Loucy (cell line): ENCODE measurements at regions not wholly inside any gene's neighbourhood (a gene's known extent, or its start where the extent isn't known, plus 50 kb on each side); places are given as distances from the start of the nearest gene placed in this dataset.

Source experiments
- H2AFZ ChIP-seq: fragments of 200-600 bp; sonication (generic); 2 replicates; pipeline ENCODE4 v1.6.0; 2016; ENCODE audit warnings: antibody characterized with exemption, mild to moderate bottlenecking, low read length, moderate library complexity
- H3F3A ChIP-seq: fragments of 200-600 bp; 2 replicates; pipeline ENCODE4 v1.6.0; 2016; ENCODE audit warnings: antibody characterized with exemption, low read depth, mild to moderate bottlenecking
- H3K27me3 ChIP-seq: fragments of 200-600 bp; sonication (generic); 2 replicates; pipeline ENCODE4 v1.6.1; 2014; ENCODE audit warnings: low read length, mild to moderate bottlenecking; ENCODE audit not compliant: insufficient read depth, poor library complexity, severe bottlenecking
- H3K36me3 ChIP-seq: fragments of 200-600 bp; sonication (generic); 2 replicates; pipeline ENCODE4 v1.6.1; 2016; ENCODE audit warnings: low read length; ENCODE audit not compliant: insufficient read depth
- H3K4me1 ChIP-seq: fragments of 200-600 bp; sonication (generic); 2 replicates; pipeline ENCODE4 v1.5.1; 2014; ENCODE audit warnings: low read length, mild to moderate bottlenecking; ENCODE audit not compliant: insufficient read depth, poor library complexity, severe bottlenecking
- H3K4me2 ChIP-seq: fragments of 200-600 bp; sonication (generic); 2 replicates; pipeline ENCODE4 v1.6.0; 2014; ENCODE audit warnings: antibody characterized with exemption, low read length, low read depth, mild to moderate bottlenecking; ENCODE audit not compliant: poor library complexity, severe bottlenecking
- H3K4me3 ChIP-seq: fragments of 200-600 bp; sonication (generic); 2 replicates; pipeline ENCODE4 v1.5.1; 2014; ENCODE audit warnings: low read length, mild to moderate bottlenecking, mixed read lengths; ENCODE audit not compliant: poor library complexity, severe bottlenecking
- H3K79me2 ChIP-seq: fragments of 200-600 bp; sonication (generic); 2 replicates; pipeline ENCODE4 v1.6.1; 2014; ENCODE audit warnings: low read length; ENCODE audit not compliant: insufficient read depth
- H3K9ac ChIP-seq: fragments of 200-600 bp; sonication (generic); 2 replicates; pipeline ENCODE4 v1.6.0; 2014; ENCODE audit warnings: mild to moderate bottlenecking, low read depth, low read length, moderate library complexity; ENCODE audit not compliant: poor library complexity, severe bottlenecking
- H3K9me2 ChIP-seq: fragments of 200-600 bp; sonication (generic); replicated peaks from 2 replicates; pipeline ENCODE4 v1.6.1; 2016; ENCODE audit warnings: low read depth, low read length, mixed read lengths
- H3K9me3 ChIP-seq: fragments of 200-600 bp; sonication (generic); 2 replicates; pipeline ENCODE4 v1.6.1; 2014; ENCODE audit warnings: mild to moderate bottlenecking, antibody characterized with exemption, low read length, low read depth; ENCODE audit not compliant: insufficient read depth
- H4K20me1 ChIP-seq: fragments of 200-600 bp; sonication (generic); 2 replicates; pipeline ENCODE4 v1.6.0; 2014; ENCODE audit warnings: antibody characterized with exemption, low read length, mild to moderate bottlenecking; ENCODE audit not compliant: insufficient read depth, poor library complexity, severe bottlenecking
- EZH2phosphoT487 ChIP-seq: fragments of 200-600 bp; IDR thresholded peaks from 2 replicates; pipeline ENCODE4 v1.6.1; 2018; ENCODE audit warnings: antibody characterized with exemption, mild to moderate bottlenecking, moderate library complexity, borderline replicate concordance
- TF ChIP-seq, protein P1 (sequence below): fragments of 200-600 bp; sonication (generic); conservative IDR thresholded peaks from 2 replicates; pipeline ENCODE4 v1.5.1; 2014; ENCODE audit warnings: mild to moderate bottlenecking, antibody characterized with exemption, low read length

- Histone ChIP-seq H3F3A (no peaks in the 10 kb centered on the region), H3K27me3 (no peaks in the 10 kb centered on the region), H3K9me2 (no peaks in the 10 kb centered on the region), H3K9ac (no peak overlapping the region), H3K9me3 (no peaks in the 10 kb centered on the region), H3K4me1 (no peaks in the 10 kb centered on the region), H3K79me2 (no peaks in the 10 kb centered on the region), H4K20me1 (no peaks in the 10 kb centered on the region), H3K4me3 (no peak overlapping the region), H2AFZ (no peak overlapping the region), H3K4me2 (no peak overlapping the region), H3K36me3 (no peaks in the 10 kb centered on the region)
- TF ChIP-seq EZH2phosphoT487, result no peak
- TF ChIP-seq, protein P1, sequence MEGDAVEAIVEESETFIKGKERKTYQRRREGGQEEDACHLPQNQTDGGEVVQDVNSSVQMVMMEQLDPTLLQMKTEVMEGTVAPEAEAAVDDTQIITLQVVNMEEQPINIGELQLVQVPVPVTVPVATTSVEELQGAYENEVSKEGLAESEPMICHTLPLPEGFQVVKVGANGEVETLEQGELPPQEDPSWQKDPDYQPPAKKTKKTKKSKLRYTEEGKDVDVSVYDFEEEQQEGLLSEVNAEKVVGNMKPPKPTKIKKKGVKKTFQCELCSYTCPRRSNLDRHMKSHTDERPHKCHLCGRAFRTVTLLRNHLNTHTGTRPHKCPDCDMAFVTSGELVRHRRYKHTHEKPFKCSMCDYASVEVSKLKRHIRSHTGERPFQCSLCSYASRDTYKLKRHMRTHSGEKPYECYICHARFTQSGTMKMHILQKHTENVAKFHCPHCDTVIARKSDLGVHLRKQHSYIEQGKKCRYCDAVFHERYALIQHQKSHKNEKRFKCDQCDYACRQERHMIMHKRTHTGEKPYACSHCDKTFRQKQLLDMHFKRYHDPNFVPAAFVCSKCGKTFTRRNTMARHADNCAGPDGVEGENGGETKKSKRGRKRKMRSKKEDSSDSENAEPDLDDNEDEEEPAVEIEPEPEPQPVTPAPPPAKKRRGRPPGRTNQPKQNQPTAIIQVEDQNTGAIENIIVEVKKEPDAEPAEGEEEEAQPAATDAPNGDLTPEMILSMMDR, result no peak
Observed at GRCh38 chr4:149293046-149293649, 522.5 kb downstream of the IQCM start.

DNA sequence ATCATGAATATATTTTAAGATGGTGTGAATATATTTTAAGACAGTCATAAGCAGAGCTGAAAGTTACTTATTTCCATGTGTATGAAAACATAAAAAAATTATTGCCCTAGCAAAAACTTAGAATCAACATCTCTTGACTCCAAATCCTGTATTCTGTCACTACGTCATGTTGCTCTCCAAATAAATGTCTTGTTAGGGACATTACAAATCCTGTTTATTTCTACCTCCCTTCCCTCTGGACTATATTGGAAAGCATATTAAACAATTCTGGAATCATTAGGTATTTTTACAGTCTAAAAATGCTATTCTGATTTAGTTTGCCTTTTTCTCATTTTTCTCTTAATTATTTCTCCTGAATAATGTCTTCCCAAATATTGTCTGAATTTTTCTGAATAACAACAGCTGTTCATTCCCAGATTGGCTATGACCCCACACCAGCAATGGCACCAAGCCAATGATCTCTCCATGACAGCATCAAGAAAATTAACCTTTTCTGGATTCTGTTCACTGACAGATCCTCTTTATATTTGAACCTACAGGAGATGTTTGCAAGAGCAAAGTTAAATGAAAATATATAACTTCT lies 523.1 kb downstream of the IQCM start:
- no peaks in the 10 kb centered on the region for H4K20me1 ChIP-seq
- H3K9me2 ChIP-seq, result no peaks in the 10 kb centered on the region
- H3K27me3 ChIP-seq, result no peaks in the 10 kb centered on the region
- no peaks in the 10 kb centered on the region for H3K9me3 ChIP-seq
- H3K4me3 ChIP-seq, result no peak overlapping the region
- H3K9ac ChIP-seq, result no peak overlapping the region
- H3K4me1 ChIP-seq, result no peaks in the 10 kb centered on the region
- no peaks in the 10 kb centered on the region for H3K79me2 ChIP-seq
- no peak for TF ChIP-seq EZH2phosphoT487
- TF ChIP-seq, protein P1, result no peak
- no peak overlapping the region for H3K4me2 ChIP-seq
- H3K36me3 ChIP-seq, result no peaks in the 10 kb centered on the region
- no peak overlapping the region for H2AFZ ChIP-seq
- H3F3A ChIP-seq, result no peaks in the 10 kb centered on the region

- Histone ChIP-seq H3F3A (no peaks in the 10 kb centered on the region), H3K4me3 (no peak overlapping the region), H3K79me2 (no peaks in the 10 kb centered on the region), H3K9ac (no peak overlapping the region), H3K4me2 (no peak overlapping the region), H3K9me3 (no peaks in the 10 kb centered on the region), H3K27me3 (no peaks in the 10 kb centered on the region), H3K9me2 (no peaks in the 10 kb centered on the region), H4K20me1 (no peaks in the 10 kb centered on the region), H2AFZ (no peak overlapping the region), H3K4me1 (no peaks in the 10 kb centered on the region), H3K36me3 (no peaks in the 10 kb centered on the region)
- TF ChIP-seq, protein P1, result no peak
- TF ChIP-seq EZH2phosphoT487, result no peak
Observed at GRCh38 chr4:149291463-149291862, 524.2 kb downstream of the IQCM start.
